ENCODE measurements at regions not wholly inside any gene's neighbourhood (a gene's known extent, or its start where the extent isn't known, plus 50 kb on each side); places are given as distances from the start of the nearest gene placed in this dataset.

GRCh38 chr3:181622365-181622764 lies 89.4 kb upstream of the SOX2 start:
- no peak for TF ChIP-seq EZH2 (IDR thresholded peaks at IDR 0.05; ENCODE audit: insufficient read depth, poor library complexity, severe bottlenecking)
- no peak for TF ChIP-seq EZH2phosphoT487 (IDR thresholded peaks at IDR 0.05; ENCODE audit: insufficient read depth, low read depth)
